ENCODE measurements at regions not wholly inside any gene's neighbourhood (a gene's known extent, or its start where the extent isn't known, plus 50 kb on each side); places are given as distances from the start of the nearest gene placed in this dataset.

GRCh38 chr21:22728091-22728490, 1729.9 kb downstream of the NCAM2 start:
- TF ChIP-seq EZH2phosphoT487 (IDR thresholded peaks at IDR 0.05; ENCODE audit: low read depth) (no peak), CTCF (IDR thresholded peaks at IDR 0.05; ENCODE audit: low read depth, low read length) (no peak)

Data from OCI-LY3 (cell line).